Natural killer cell (primary cell): ENCODE measurements at regions not wholly inside any gene's neighbourhood (a gene's known extent, or its start where the extent isn't known, plus 50 kb on each side); places are given as distances from the start of the nearest gene placed in this dataset.
"Not testable (repeated sequence)": the region's sequence is repeated elsewhere in the genome, so short reads cannot be mapped to it uniquely, and the experiment has no call there.

Experiments
- ATAC-seq, 3 donors: fragments of 150-1000 bp in 2 of 3; fragments of 200-7000 bp in 1 of 3; cut with Tn5 transposase; 1 replicate in 1 of 3; 2 replicates in 2 of 3; pipeline ENCODE4 v1.10.0; 2021; ENCODE audit warnings: mild to moderate bottlenecking in 2 of 3, moderate library complexity in 2 of 3
- DNase-seq, 2 donors: peaks; one replicate each; pipeline versions ENCODE4 v3.0.0 to v3.0.0-alpha.2; 2013 to 2021; ENCODE audit warnings: mixed read lengths in 1 of 2
- H3K27ac ChIP-seq: one replicate; pipeline ENCODE4 v1.5.1; 2013; ENCODE audit warnings: mild to moderate bottlenecking, low read length
- H3K27me3 ChIP-seq: one replicate; pipeline ENCODE4 v1.6.1; 2013; ENCODE audit warnings: low read length; ENCODE audit not compliant: control insufficient read depth, insufficient read depth
- H3K36me3 ChIP-seq: one replicate; pipeline ENCODE4 v1.6.1; 2013; ENCODE audit warnings: low read length; ENCODE audit not compliant: control insufficient read depth, insufficient read depth
- H3K4me1 ChIP-seq: one replicate; pipeline ENCODE4 v1.6.1; 2013; ENCODE audit warnings: low read length; ENCODE audit not compliant: control insufficient read depth, insufficient read depth
- H3K4me3 ChIP-seq: one replicate; pipeline ENCODE4 v1.5.1; 2013; ENCODE audit warnings: low read length
- H3K9me3 ChIP-seq: one replicate; pipeline ENCODE4 v1.6.1; 2013; ENCODE audit warnings: low read length; ENCODE audit not compliant: control insufficient read depth, insufficient read depth
- H3K27ac Mint-ChIP-seq, 2 donors: one replicate each; pipeline ENCODE4 v1.8.0; 2022; ENCODE audit warnings: mild to moderate bottlenecking in 2 of 2, mixed read lengths in 2 of 2, moderate library complexity in 1 of 2
- H3K27me3 Mint-ChIP-seq, 2 donors: one replicate each; pipeline ENCODE4 v1.8.0; 2022; ENCODE audit warnings: low read depth in 2 of 2, mixed read lengths in 2 of 2
- H3K36me3 Mint-ChIP-seq: one replicate; pipeline ENCODE4 v1.8.0; 2022; ENCODE audit warnings: mixed read lengths
- H3K4me1 Mint-ChIP-seq, 2 donors: one replicate each; pipeline ENCODE4 v1.8.0; 2022; ENCODE audit warnings: mixed read lengths in 2 of 2
- H3K4me3 Mint-ChIP-seq: one replicate; pipeline ENCODE4 v1.8.0; 2022; ENCODE audit warnings: mild to moderate bottlenecking, moderate library complexity, mixed read lengths
- H3K9me3 Mint-ChIP-seq, 2 donors: one replicate each; pipeline ENCODE4 v1.8.0; 2022; ENCODE audit warnings: mixed read lengths in 2 of 2
- CTCF ChIP-seq: fragments of 200-600 bp; IDR thresholded peaks from one replicate; pipeline ENCODE4 v1.8.0; 2022; ENCODE audit warnings: antibody characterized with exemption
- WGBS: methylation state at CpG from one replicate; pipeline ENCODE4 v1.1.7; 2013; ENCODE audit warnings: missing lambda C conversion rate; ENCODE audit not compliant: insufficient coverage; 5-methylcytosine and 5-hydroxymethylcytosine counted together
- intact Hi-C: fragments of 100-400 bp; cut with micrococcal nuclease; formaldehyde crosslinking; loops from one replicate; pipeline ENCODE4 v1.14.2; 2022

GRCh38 chr3:8166014-8166413 lies 335.6 kb upstream of the LMCD1 start:
- H3K4me1 ChIP-seq = no peaks in the 10 kb centered on the region
- H3K9me3 ChIP-seq = no peaks in the 10 kb centered on the region
- H3K27me3 ChIP-seq = no peaks in the 10 kb centered on the region
- no peak overlapping the region for H3K27ac ChIP-seq
- Mint-ChIP-seq H3K36me3 (no peaks in the 10 kb centered on the region), H3K9me3 (peaks cover 0 to 2% of the 10 kb centered on the region in 2 donors), H3K4me1 (no peaks in the 10 kb centered on the region), H3K27ac (no peak overlapping the region), H3K4me3 (no peak overlapping the region), H3K27me3 (no peaks in the 10 kb centered on the region)
- H3K36me3 ChIP-seq = no peaks in the 10 kb centered on the region
- DNase-seq (no peak), ATAC-seq (no peak)
- H3K4me3 ChIP-seq = no peak overlapping the region
- no peak for TF ChIP-seq CTCF
- intact Hi-C loops = no loop called here
- 80% methylated on average over 1 of the region's 2 CpGs for WGBS

GRCh38 chr3:8170971-8171508 lies 330.6 kb upstream of the LMCD1 start:
- Histone ChIP-seq H3K36me3 (no peaks in the 10 kb centered on the region), H3K4me3 (no peak overlapping the region), H3K9me3 (no peaks in the 10 kb centered on the region), H3K4me1 (no peaks in the 10 kb centered on the region), H3K27me3 (no peaks in the 10 kb centered on the region), H3K27ac (no peak overlapping the region)
- H3K36me3 Mint-ChIP-seq = no peaks in the 10 kb centered on the region
- H3K4me3 Mint-ChIP-seq = no peak overlapping the region
- TF ChIP-seq CTCF = no peak
- no peak overlapping the region for H3K27ac Mint-ChIP-seq
- H3K4me1 Mint-ChIP-seq = no peaks in the 10 kb centered on the region
- H3K9me3 Mint-ChIP-seq = no peaks in the 10 kb centered on the region
- H3K27me3 Mint-ChIP-seq = no peaks in the 10 kb centered on the region
- WGBS = 83% methylated on average over 3 of the region's 5 CpGs
- intact Hi-C loops = no loop called here
- DNase-seq = no peak
- no peak for ATAC-seq

GRCh38 chr3:8173892-8174291 lies 327.7 kb upstream of the LMCD1 start:
- H3K27ac Mint-ChIP-seq = no peak overlapping the region
- no peak for TF ChIP-seq CTCF
- H3K9me3 Mint-ChIP-seq = no peaks in the 10 kb centered on the region
- intact Hi-C loops = no loop called here
- no peak overlapping the region for H3K4me3 Mint-ChIP-seq
- Histone ChIP-seq H3K27me3 (no peaks in the 10 kb centered on the region), H3K4me3 (no peak overlapping the region), H3K9me3 (no peaks in the 10 kb centered on the region), H3K36me3 (no peaks in the 10 kb centered on the region), H3K4me1 (no peaks in the 10 kb centered on the region), H3K27ac (no peak overlapping the region)
- ATAC-seq = no peak
- no peaks in the 10 kb centered on the region for H3K36me3 Mint-ChIP-seq
- peaks cover 0 to 8% of the 10 kb centered on the region in 2 donors for H3K27me3 Mint-ChIP-seq
- H3K4me1 Mint-ChIP-seq = no peaks in the 10 kb centered on the region
- DNase-seq = no peak
- WGBS = 85% methylated on average over 2 of the region's 2 CpGs

- H3K27ac ChIP-seq, H3K27me3 ChIP-seq, H3K4me3 ChIP-seq, H3K27me3 Mint-ChIP-seq, DNase-seq, H3K4me3 Mint-ChIP-seq, H3K27ac Mint-ChIP-seq, ATAC-seq, intact Hi-C loops, H3K9me3 Mint-ChIP-seq, H3K36me3 Mint-ChIP-seq, H3K9me3 ChIP-seq, H3K4me1 ChIP-seq, H3K4me1 Mint-ChIP-seq, H3K36me3 ChIP-seq: not testable (repeated sequence)
- 94% methylated on average over 8 of the region's 10 CpGs for WGBS
These were observed 324.7 kb upstream of the LMCD1 start for GRCh38 chr3:8176759-8177483.

GRCh38 chr3:8178516-8178915 lies 323.1 kb upstream of the LMCD1 start:
- H3K36me3 ChIP-seq, intact Hi-C loops: not testable (repeated sequence)
- WGBS = 87% methylated on average over 7 of the region's 7 CpGs

More at GRCh38 chr3:8178516-8178915, 323.1 kb upstream of the LMCD1 start:
- H3K9me3 Mint-ChIP-seq, H3K27ac ChIP-seq, H3K36me3 Mint-ChIP-seq, H3K27me3 ChIP-seq, H3K27me3 Mint-ChIP-seq, H3K27ac Mint-ChIP-seq, H3K4me3 ChIP-seq, H3K4me3 Mint-ChIP-seq, DNase-seq, ATAC-seq, H3K4me1 Mint-ChIP-seq, H3K9me3 ChIP-seq, H3K4me1 ChIP-seq: not testable (repeated sequence)
